ENCODE measurements at regions not wholly inside any gene's neighbourhood (a gene's known extent, or its start where the extent isn't known, plus 50 kb on each side); places are given as distances from the start of the nearest gene placed in this dataset.

- intact Hi-C loops (cut with micrococcal nuclease): no loop called here
These were observed 284.8 kb upstream of the FMN2 start for GRCh38 chr1:239806897-239807296.

GRCh38 chr1:239807361-239807760, 284.3 kb upstream of the FMN2 start:
- Histone ChIP-seq H3K36me3 (replicated peaks in 1 of 2; ENCODE audit: control insufficient read depth in 1 of 2, insufficient read depth in 2 of 2, low read length in 2 of 2) (no peaks in the 10 kb centered on the region), H3K4me2 (replicated peaks; ENCODE audit: extremely low read depth, low read length, poor library complexity, severe bottlenecking) (no peak overlapping the region), H2AFZ (ENCODE audit: insufficient read depth, low read depth, low read length, poor library complexity, severe bottlenecking) (no peak overlapping the region), H3K4me3 (replicated peaks in 1 of 3; ENCODE audit: low read depth in 2 of 3, low read length in 3 of 3) (no peak overlapping the region), H3K27ac (ENCODE audit: low read depth in 1 of 2, low read length in 2 of 2) (no peak overlapping the region), H3K9ac (ENCODE audit: insufficient read depth, low read length, poor library complexity, severe bottlenecking) (no peak overlapping the region), H3K9me3 (replicated peaks in 1 of 2; ENCODE audit: control insufficient read depth in 1 of 2, insufficient read depth in 1 of 2, low read length in 2 of 2) (no peaks in the 10 kb centered on the region), H3K4me1 (ENCODE audit: control insufficient read depth in 1 of 2, insufficient read depth in 2 of 2, low read length in 2 of 2) (peaks cover 19 to 22% of the 10 kb centered on the region in 2 donors), H3K27me3 (ENCODE audit: control insufficient read depth in 2 of 2, insufficient read depth in 2 of 2, low read length in 2 of 2) (no peaks in the 10 kb centered on the region), H4K20me1 (ENCODE audit: insufficient read depth, low read length) (no peaks in the 10 kb centered on the region), H3K79me2 (ENCODE audit: insufficient read depth, low read length) (no peaks in the 10 kb centered on the region)
- intact Hi-C loops (cut with micrococcal nuclease): no loop called here
- no peak for DNase-seq
- no peak overlapping the region for H3K27ac Mint-ChIP-seq
- H3K4me3 Mint-ChIP-seq: no peak overlapping the region
- H3K36me3 Mint-ChIP-seq: no peaks in the 10 kb centered on the region
- H3K27me3 Mint-ChIP-seq (ENCODE audit: low read depth in 3 of 3): peaks cover 0 to 4% (median 2%) of the 10 kb centered on the region in 3 donors
- H3K9me3 Mint-ChIP-seq: peaks cover 0 to 2% (median 0%) of the 10 kb centered on the region in 7 donors
- H3K4me1 Mint-ChIP-seq: peaks cover 23% of the 10 kb centered on the region
- TF ChIP-seq CTCF (IDR thresholded peaks at IDR 0.05): no peak

More at GRCh38 chr1:239806897-239807296, 284.8 kb upstream of the FMN2 start:
- no peak overlapping the region for H3K27ac ChIP-seq (ENCODE audit: low read depth in 1 of 2, low read length in 2 of 2)
- no peak for DNase-seq
- H3K4me3 Mint-ChIP-seq: no peak overlapping the region
- no peaks in the 10 kb centered on the region for H4K20me1 ChIP-seq (ENCODE audit: insufficient read depth, low read length)
- H3K9me3 Mint-ChIP-seq: peaks cover 0 to 2% (median 0%) of the 10 kb centered on the region in 7 donors
- H3K4me1 Mint-ChIP-seq: peaks cover 23% of the 10 kb centered on the region
- H3K4me3 ChIP-seq (replicated peaks in 1 of 3; ENCODE audit: low read depth in 2 of 3, low read length in 3 of 3): no peak overlapping the region
- H3K36me3 ChIP-seq (replicated peaks in 1 of 2; ENCODE audit: control insufficient read depth in 1 of 2, insufficient read depth in 2 of 2, low read length in 2 of 2): no peaks in the 10 kb centered on the region
- no peak overlapping the region for H3K9ac ChIP-seq (ENCODE audit: insufficient read depth, low read length, poor library complexity, severe bottlenecking)
- WGBS (ENCODE audit: insufficient coverage): no CpG with 5 or more reads among the region's 2 CpGs
- no peak for TF ChIP-seq CTCF (IDR thresholded peaks at IDR 0.05)
- H3K27me3 Mint-ChIP-seq (ENCODE audit: low read depth in 3 of 3): peaks cover 0 to 3% (median 0%) of the 10 kb centered on the region in 3 donors
- no peaks in the 10 kb centered on the region for H3K36me3 Mint-ChIP-seq
- no peaks in the 10 kb centered on the region for H3K27me3 ChIP-seq (ENCODE audit: control insufficient read depth in 2 of 2, insufficient read depth in 2 of 2, low read length in 2 of 2)
- no peak overlapping the region for H3K27ac Mint-ChIP-seq
- H3K79me2 ChIP-seq (ENCODE audit: insufficient read depth, low read length): no peaks in the 10 kb centered on the region
- no peak overlapping the region for H3K4me2 ChIP-seq (replicated peaks; ENCODE audit: extremely low read depth, low read length, poor library complexity, severe bottlenecking)
- no peak overlapping the region for H2AFZ ChIP-seq (ENCODE audit: insufficient read depth, low read depth, low read length, poor library complexity, severe bottlenecking)
- peaks cover 19 to 22% of the 10 kb centered on the region in 2 donors for H3K4me1 ChIP-seq (ENCODE audit: control insufficient read depth in 1 of 2, insufficient read depth in 2 of 2, low read length in 2 of 2)
- no peaks in the 10 kb centered on the region for H3K9me3 ChIP-seq (replicated peaks in 1 of 2; ENCODE audit: control insufficient read depth in 1 of 2, insufficient read depth in 1 of 2, low read length in 2 of 2)

All from CD14-positive monocyte (primary cell).